Right cardiac atrium (tissue), 5 donors: ENCODE measurements at regions not wholly inside any gene's neighbourhood (a gene's known extent, or its start where the extent isn't known, plus 50 kb on each side); places are given as distances from the start of the nearest gene placed in this dataset.
"Not testable (repeated sequence)": the region's sequence is repeated elsewhere in the genome, so short reads cannot be mapped to it uniquely, and the experiment has no call there.

Source experiments
- ATAC-seq, 2 donors: fragments of 200-7000 bp; cut with Tn5 transposase; one replicate each; pipeline versions ENCODE4 v1.8.0 to v1.9.1; 2020; ENCODE audit warnings: moderate library complexity in 2 of 2, mild to moderate bottlenecking in 1 of 2
- DNase-seq, 3 donors: peaks; one replicate each; pipeline ENCODE4 v3.0.0-alpha.2; 2020
- H3K27ac ChIP-seq: one replicate; pipeline ENCODE4 v1.5.1; 2013; ENCODE audit warnings: mild to moderate bottlenecking, low read length, control low read depth, moderate library complexity
- H3K27me3 ChIP-seq: one replicate; pipeline ENCODE4 v1.6.1; 2013; ENCODE audit not compliant: control insufficient read depth, insufficient read depth
- H3K4me1 ChIP-seq: one replicate; pipeline ENCODE4 v1.6.1; 2013; ENCODE audit warnings: low read length; ENCODE audit not compliant: control insufficient read depth, insufficient read depth
- H3K4me3 ChIP-seq: one replicate; pipeline ENCODE4 v1.5.1; 2013; ENCODE audit warnings: low read length, control low read depth
- H3K9me3 ChIP-seq: one replicate; pipeline ENCODE4 v1.6.1; 2013; ENCODE audit warnings: low read length; ENCODE audit not compliant: control insufficient read depth
- WGBS: extraction: QIAGEN DNeasy Blood & Tissue Kit; methylation state at CpG from one replicate; pipeline ENCODE4 v1.1.7; 2013; 5-methylcytosine and 5-hydroxymethylcytosine counted together
- intact Hi-C, 4 donors: fragments of 100-400 bp; cut with DNase I; formaldehyde crosslinking; loops; one replicate each; pipeline versions ENCODE4 v1.11.0 to v1.14.0; 2022 to 2023
- donor health status: healthy with polysubstance abuse.
- donor health status: DM: no; HTN: yes; CAD: no.
- donor health status: DM: no; HTN: no; CAD: no.
- donor health status: DM: no; HTN: yes; CAD: no; lungs with severe emphysema.
- donor health status: DM: yes; HTN: yes; CAD: no.

DNA sequence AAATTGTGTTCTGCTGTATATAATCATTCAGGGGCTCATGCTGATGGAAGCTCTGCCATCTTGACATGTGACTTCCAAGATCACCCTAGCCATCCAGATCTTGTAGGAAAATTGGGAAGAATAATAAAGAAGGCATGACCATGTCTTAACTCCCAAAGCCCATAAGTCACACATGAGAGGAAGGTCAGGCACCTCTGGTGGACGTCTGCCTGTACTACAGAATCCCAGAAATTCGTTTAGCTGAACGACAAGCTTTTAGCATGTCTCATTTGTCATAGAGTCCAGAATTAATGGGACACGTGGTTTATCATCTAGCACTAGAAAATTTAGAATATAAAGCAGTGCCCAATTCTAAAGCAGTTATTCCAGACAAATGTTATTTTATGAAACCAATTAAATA lies 212.7 kb downstream of the CENPC start:
- intact Hi-C loops: no loop called here
- H3K27me3 ChIP-seq: no peaks in the 10 kb centered on the region
- no peaks in the 10 kb centered on the region for H3K9me3 ChIP-seq
- ATAC-seq: no peak
- WGBS: 14% methylated on average over 4 of the region's 4 CpGs
- DNase-seq: no peak
- H3K27ac ChIP-seq: no peak overlapping the region
- H3K4me1 ChIP-seq: no peaks in the 10 kb centered on the region
- no peak overlapping the region for H3K4me3 ChIP-seq

DNA sequence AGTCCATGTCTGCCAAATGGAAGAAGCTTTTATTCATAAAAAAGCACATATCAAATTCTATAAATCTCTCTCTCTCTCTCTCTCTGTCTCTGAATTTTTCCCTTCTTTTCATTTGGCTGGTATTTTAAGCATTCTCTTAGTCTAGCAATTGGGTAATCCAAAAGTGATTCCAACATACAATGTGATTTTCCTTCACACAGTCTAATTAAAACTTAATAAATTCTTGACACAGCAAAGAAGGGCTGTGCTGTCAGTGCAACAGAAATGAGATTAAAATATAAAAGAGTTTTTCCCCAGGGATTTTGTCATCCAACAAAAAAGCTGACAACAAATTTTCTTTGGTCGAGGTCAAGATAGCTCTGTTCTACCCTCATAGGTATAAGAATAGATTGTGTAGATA lies 216.9 kb downstream of the CENPC start:
- DNase-seq (no peak), ATAC-seq (no peak)
- no peaks in the 10 kb centered on the region for H3K27me3 ChIP-seq
- H3K4me3 ChIP-seq: no peak overlapping the region
- no peaks in the 10 kb centered on the region for H3K9me3 ChIP-seq
- intact Hi-C loops: no loop called here
- no peak overlapping the region for H3K27ac ChIP-seq
- no peaks in the 10 kb centered on the region for H3K4me1 ChIP-seq
- 60% methylated on average over 1 of the region's 1 CpG for WGBS

DNA sequence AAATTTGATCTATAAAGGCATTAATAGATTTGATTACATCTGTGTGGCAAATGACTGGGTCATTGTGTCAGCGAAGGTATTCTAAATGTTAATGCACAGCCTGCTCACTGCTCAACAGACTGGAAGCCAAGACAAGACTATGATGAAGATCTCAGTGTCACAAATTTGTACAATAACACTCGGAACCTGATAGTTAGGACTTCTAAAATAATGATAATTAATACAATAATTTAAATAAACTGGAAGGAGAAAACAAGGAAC lies 217.4 kb downstream of the CENPC start:
- WGBS: 42% methylated on average over 2 of the region's 2 CpGs
- Histone ChIP-seq H3K27me3 (no peaks in the 10 kb centered on the region), H3K27ac (no peak overlapping the region), H3K4me1 (no peaks in the 10 kb centered on the region), H3K4me3 (no peak overlapping the region), H3K9me3 (no peaks in the 10 kb centered on the region)
- ATAC-seq: no peak
- intact Hi-C loops: no loop called here
- DNase-seq: no peak

DNA sequence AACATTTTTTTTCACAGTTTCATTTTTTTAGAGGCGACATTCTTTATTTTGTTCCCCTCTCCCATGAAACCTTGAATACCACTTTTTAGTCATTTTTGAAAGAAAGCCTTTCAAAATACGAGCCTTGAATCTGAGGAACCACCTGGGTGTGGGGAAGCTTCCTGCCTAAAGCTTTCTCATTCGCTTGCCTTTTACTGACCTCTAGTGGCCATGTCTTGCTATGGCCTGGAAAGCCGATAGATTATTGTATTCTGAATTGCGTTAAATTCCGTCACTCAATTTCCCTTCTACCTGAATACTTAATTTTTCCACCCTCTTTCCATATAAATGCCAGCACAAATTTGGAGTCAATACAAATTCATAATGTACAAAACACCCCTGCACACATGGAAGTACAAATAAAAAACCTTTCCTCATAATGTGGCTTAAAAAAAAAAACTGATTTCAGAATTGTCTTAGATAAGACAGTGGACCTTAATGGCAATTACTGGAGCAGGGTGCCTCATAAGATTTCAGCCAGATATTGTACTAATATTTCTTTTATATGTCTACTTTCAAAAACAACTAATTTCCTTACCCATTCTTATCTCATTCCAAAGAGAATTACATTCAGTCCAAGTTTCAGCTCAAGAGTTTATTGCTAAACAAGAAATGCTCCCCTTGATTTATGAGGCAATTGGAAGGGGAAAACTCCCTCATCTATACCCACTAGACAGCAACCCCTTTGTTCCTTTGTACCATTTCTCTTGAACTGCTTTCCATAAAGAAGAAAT lies 217.9 kb downstream of the CENPC start:
- Histone ChIP-seq H3K27ac (no peak overlapping the region), H3K9me3 (no peaks in the 10 kb centered on the region), H3K4me1 (no peaks in the 10 kb centered on the region), H3K4me3 (no peak overlapping the region), H3K27me3 (no peaks in the 10 kb centered on the region)
- DNase-seq (peak in 2 of 3 donors; percentile 18 to 43), ATAC-seq (peak; percentile 56 to 76)
- 3% methylated on average over 6 of the region's 6 CpGs for WGBS
- intact Hi-C loops: no loop called here

DNA sequence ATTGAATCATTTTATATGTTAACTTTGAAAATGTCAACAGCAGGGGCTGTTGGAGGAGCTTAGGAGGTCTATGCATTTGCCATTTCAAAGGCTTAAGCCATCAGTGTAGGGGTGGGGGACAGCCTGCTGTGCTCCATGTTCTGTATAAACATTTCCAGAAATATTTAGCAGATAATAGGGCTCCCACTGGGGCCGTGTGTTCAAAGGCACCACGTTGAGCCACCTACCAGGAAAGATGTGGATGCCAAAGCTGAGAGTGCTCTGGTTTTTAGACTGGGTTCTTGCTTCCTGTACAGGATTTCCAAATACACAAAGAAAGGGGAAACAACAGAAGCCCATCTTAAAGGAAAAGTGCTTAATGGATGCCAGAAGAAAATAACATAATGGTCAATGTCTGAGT lies 219.5 kb downstream of the CENPC start:
- ATAC-seq: no peak
- intact Hi-C loops: no loop called here
- no peak overlapping the region for H3K4me3 ChIP-seq
- DNase-seq: no peak
- H3K27me3 ChIP-seq: no peaks in the 10 kb centered on the region
- 10% methylated on average over 2 of the region's 2 CpGs for WGBS
- H3K27ac ChIP-seq: no peak overlapping the region
- H3K9me3 ChIP-seq: no peaks in the 10 kb centered on the region
- H3K4me1 ChIP-seq: no peaks in the 10 kb centered on the region

DNA sequence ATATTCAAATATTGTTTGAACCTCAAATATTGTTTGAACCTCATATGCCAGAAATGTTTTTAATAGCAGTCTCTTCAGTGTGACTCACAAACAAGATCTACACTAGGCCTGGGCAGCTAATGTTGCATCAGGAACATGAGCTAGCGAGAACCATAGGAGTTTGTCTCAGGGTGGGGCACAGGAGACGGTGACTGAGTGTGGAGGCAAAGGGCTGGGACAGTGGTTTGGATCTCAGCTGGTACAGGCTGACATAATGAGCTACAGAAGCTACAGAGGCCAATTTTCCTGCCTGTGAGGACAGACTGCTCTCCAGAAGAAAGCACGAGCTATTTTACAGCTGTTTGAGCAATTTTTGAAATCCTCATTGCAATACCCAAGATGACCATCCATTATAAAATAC lies 224.7 kb downstream of the CENPC start:
- DNase-seq: peak in 1 of 3 donors; percentile 15
- Histone ChIP-seq H3K4me1 (no peaks in the 10 kb centered on the region), H3K9me3 (no peaks in the 10 kb centered on the region), H3K4me3 (no peak overlapping the region), H3K27me3 (no peaks in the 10 kb centered on the region), H3K27ac (no peak overlapping the region)
- 52% methylated on average over 3 of the region's 3 CpGs for WGBS
- intact Hi-C loops: no loop called here
- peak in 1 of 2 donors; percentile 37 for ATAC-seq

DNA sequence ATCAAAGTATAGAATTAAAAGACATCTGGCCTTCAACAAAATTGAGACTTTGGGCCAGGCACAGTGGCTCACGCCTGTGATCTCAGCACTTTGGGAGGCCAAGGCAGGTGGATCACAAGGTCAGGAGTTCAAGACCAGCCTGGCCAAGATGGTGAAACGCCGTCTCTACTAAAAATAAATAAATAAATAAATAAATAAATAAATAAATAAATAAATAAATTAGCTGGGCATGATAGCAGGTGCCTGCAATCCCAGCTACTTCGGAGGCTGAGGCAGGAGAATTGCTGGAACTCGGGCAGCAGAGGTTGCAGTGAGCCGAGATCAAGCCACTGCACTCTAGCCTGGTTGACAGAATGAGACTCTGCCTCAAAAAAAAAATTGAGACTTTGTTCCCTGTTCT lies 225.7 kb downstream of the CENPC start:
- H3K27me3 ChIP-seq, H3K27ac ChIP-seq, H3K4me1 ChIP-seq, ATAC-seq, H3K4me3 ChIP-seq, intact Hi-C loops, DNase-seq, H3K9me3 ChIP-seq: not testable (repeated sequence)
- WGBS: 93% methylated on average over 6 of the region's 6 CpGs

DNA sequence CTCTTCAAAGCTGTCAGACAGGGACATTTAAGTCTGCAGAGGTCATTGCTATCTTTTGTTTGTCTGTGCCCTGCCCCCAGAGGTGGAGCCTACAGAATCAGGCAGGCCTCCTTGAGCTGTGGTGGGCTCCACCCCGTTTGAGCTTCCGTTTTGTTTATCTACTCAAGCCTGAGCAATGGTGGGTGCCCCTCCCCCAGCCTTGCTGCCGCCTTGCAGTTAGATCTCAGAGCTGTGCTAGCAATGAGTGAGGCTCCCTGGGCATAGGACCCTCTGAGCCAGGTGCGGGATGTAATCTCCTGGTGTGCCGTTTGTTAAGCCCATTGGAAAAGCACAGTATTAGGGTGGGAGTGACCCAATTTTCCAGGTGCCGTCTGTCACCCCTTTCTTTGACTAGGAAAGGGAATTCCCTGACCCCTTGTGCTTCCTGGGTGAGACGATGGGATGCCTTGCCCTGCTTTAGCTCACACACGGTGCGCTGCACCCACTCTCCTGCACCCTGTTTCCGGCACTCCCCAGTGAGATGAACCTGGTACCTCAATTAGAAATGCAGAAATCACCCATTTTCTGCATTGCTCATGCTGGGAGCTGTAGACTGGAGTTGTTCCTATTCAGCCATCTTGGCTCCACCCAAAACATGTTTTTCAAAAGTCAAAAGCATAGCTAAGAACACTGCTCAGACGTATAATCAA lies 244.7 kb downstream of the CENPC start:
- H3K27ac ChIP-seq, H3K4me3 ChIP-seq, H3K9me3 ChIP-seq, ATAC-seq, DNase-seq, H3K27me3 ChIP-seq, H3K4me1 ChIP-seq, intact Hi-C loops: not testable (repeated sequence)
- 70% methylated on average over 11 of the region's 11 CpGs for WGBS

DNA sequence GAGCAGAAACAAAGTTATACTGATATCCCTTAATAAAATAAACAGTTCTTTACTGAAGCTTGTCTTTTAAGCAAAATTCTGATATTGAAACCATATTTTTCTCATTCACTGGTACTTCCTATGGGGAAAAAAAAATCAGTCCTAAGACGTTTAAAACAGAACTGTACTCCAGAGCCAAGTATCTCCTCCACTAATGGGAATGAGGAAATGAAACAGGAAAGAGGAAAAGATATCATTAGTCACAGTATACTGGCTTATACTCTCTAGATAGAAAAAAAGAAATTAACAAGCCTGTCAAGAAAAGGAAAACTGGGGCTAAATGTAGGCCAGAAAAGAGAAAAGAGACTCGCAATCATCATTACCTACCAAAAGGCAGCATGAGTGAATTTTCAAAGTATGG lies 252.7 kb downstream of the CENPC start:
- Histone ChIP-seq H3K9me3 (no peaks in the 10 kb centered on the region), H3K27ac (no peak overlapping the region), H3K4me3 (no peak overlapping the region), H3K4me1 (no peaks in the 10 kb centered on the region), H3K27me3 (no peaks in the 10 kb centered on the region)
- 33% methylated on average over 2 of the region's 2 CpGs for WGBS
- no peak for DNase-seq
- no peak for ATAC-seq
- intact Hi-C loops: no loop called here

DNA sequence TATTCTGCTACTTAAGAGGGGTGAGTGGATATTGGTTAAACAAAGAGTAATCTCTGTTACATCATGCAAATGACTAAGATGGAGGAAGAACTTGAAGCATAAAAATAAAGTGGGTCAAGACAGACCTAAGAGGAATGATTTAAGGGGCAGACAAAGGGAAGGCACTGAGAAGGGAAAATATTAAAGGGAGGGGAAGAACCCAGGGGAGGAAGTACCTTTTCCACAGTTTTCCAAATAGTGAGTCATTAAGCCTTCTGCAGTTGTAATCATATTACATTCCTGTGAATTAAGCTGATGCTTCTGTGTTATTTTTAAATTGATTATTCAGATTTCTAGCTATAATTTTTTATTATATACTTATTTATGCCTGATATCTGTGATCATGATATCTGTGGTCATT lies 253.3 kb downstream of the CENPC start:
- no peaks in the 10 kb centered on the region for H3K4me1 ChIP-seq
- no peak overlapping the region for H3K27ac ChIP-seq
- no peak overlapping the region for H3K4me3 ChIP-seq
- H3K27me3 ChIP-seq: no peaks in the 10 kb centered on the region
- intact Hi-C loops: no loop called here
- no peaks in the 10 kb centered on the region for H3K9me3 ChIP-seq
- no peak for ATAC-seq
- no peak for DNase-seq

DNA sequence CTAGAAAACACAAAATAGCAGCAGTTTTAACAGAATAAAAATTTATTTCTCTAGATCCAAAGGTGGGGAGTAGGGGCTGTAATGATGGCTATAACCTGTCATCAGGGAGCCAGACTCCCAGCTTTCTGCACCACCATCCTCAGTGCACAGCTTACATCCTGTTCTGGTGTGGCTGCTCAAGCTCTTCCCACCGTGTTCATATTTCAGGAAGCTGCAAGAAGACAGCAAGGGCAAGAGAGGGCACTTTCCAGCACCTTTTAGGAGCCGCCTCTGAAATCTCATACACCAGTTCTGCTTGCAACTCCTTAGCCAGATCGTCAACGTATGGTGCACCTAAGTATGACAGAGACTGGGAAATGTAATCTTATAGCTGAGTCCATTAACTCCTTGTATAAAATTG lies 253.7 kb downstream of the CENPC start:
- Histone ChIP-seq H3K9me3 (no peaks in the 10 kb centered on the region), H3K27ac (no peak overlapping the region), H3K27me3 (no peaks in the 10 kb centered on the region), H3K4me1 (no peaks in the 10 kb centered on the region), H3K4me3 (no peak overlapping the region)
- DNase-seq: no peak
- intact Hi-C loops: no loop called here
- ATAC-seq: no peak
- WGBS: 53% methylated on average over 4 of the region's 4 CpGs

DNA sequence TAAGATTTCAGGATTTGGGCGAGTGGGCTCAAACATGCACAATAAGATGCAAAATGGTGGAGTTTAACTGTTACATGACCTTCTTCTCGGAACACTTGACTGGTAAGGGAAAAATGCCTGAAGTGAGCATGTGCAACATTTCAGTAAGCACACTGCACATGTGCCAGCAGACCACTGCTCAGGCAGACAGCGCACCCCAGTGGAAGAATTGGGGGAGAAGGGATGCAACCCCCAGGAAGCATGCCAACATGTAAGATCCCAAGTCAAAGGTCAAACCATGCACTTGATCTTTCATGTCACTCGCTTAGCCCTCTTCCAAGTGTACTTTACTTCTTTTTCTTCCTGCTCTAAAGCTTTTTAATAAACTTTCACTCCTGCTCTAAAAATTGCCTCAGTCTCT lies 256.3 kb downstream of the CENPC start:
- H3K27me3 ChIP-seq: no peaks in the 10 kb centered on the region
- H3K27ac ChIP-seq: no peak overlapping the region
- ATAC-seq (no peak), DNase-seq (peak in 1 of 3 donors; percentile 45)
- 70% methylated on average over 4 of the region's 4 CpGs for WGBS
- H3K9me3 ChIP-seq: no peaks in the 10 kb centered on the region
- intact Hi-C loops: no loop called here
- no peak overlapping the region for H3K4me3 ChIP-seq
- no peaks in the 10 kb centered on the region for H3K4me1 ChIP-seq
